NCI-H1436 (cell line): ENCODE measurements at regions not wholly inside any gene's neighbourhood (a gene's known extent, or its start where the extent isn't known, plus 50 kb on each side); places are given as distances from the start of the nearest gene placed in this dataset.

ENCODE experiments used
- DNase-seq: peaks from one replicate; lab custom pipeline; 2025; lab: John Stamatoyannopoulos, UW

- no peak for DNase-seq
These were observed 173.7 kb upstream of the FAT4 start for GRCh38 chr4:125140966-125141495.

GRCh38 chr4:125135652-125136051, 179.1 kb upstream of the FAT4 start:
- no peak for DNase-seq

DNA sequence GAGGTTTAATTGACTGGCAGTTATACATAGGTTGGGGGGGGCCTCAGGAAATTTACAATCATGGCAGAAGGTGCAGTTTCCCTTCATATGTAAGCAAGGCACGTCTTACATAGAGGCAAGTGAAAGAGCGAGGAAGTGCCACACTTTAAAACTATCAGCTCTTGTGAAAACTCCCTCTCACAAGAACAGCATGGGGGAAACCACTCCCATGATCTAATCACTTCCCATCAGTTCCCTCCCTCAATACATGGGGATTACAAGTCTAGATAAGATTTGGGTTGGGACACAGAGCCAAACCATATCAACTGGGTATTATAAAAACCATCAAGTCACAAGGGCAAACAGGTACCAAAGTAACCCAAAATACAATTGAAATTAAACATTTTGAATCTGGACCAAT, 182.0 kb upstream of the FAT4 start:
- no peak for DNase-seq

GRCh38 chr4:125131891-125132680, 182.7 kb upstream of the FAT4 start:
- no peak for DNase-seq

DNA sequence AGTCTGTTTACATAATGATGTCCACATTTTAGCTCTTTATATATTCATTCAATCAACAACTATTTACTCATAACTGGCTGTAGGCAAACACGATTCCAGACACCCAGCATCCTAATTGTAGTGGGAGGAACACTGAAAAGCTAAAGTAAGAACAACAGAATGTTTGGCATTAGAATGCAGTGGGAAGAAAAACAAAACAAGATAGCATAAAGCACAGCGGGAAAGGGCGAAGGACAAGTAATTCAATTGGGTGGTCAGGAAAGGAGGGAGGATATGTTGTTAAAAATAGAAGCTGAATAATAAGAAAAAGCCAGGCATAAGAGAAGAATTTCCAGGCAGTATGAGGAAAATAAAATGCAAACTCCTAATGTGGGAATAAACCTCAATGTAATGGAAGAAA, 189.5 kb upstream of the FAT4 start:
- DNase-seq: no peak

GRCh38 chr4:125123570-125124109, 191.1 kb upstream of the FAT4 start:
- DNase-seq: no peak

DNA sequence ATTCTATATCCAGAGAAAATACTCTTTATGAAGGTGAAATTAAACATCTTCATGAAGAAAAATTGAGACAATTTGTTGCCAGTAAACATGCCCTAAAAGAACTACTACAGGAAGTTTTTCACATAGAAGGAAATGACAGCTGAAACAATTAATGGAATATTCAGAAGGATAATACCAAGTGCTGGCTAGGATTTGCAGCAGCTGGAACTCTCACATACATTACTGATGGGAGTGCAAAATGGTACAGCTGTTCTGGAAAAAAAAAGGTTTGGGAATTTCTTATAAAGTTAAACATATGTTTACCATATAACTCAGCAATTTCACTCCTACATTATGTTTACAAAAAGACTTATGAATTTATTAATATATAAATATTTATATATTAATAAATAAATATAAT, 193.2 kb upstream of the FAT4 start:
- DNase-seq: no peak

- no peak for DNase-seq
These were observed 198.3 kb upstream of the FAT4 start for GRCh38 chr4:125116431-125116830.

DNA sequence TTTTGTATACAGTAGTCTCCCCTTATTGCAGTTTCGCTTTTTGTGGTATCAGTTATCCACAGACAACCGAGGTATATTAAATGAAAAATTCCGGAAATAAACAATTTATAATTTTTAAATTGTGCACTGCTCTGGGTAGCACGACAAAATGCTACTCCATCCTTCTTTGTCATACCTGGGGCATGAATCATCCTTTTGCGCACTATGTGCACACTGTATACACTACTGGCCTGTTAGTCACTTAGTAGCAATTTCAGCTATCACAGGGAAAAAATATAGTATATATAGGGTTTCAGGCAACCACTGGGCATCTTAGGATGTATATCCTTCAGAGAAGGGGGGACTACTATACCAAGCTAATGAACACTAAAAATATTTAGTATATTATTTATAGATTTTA, 198.8 kb upstream of the FAT4 start:
- DNase-seq: no peak

- DNase-seq: no peak
These were observed 199.3 kb upstream of the FAT4 start for GRCh38 chr4:125115476-125115875.

- DNase-seq: no peak
These were observed 202.2 kb upstream of the FAT4 start for GRCh38 chr4:125112536-125112935.

DNA sequence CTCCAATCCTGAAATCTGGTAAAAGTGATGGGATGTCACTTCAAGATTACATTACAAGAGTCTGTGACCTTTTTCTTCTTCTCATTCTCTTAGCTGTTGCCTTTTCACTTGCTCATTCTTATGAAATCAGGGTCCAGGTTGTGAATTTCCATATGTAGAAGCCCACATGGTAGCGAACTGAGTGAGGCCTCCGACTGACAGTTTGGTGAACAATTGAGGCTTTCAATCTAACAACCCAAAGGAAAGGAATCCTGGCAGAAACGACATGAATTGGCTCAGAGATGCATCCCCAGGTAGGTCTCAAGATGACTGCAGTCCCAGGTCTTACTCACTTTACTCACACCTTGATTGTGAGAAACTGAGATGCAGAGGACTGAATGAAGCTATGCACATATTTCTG, 203.4 kb upstream of the FAT4 start:
- DNase-seq: no peak

DNA sequence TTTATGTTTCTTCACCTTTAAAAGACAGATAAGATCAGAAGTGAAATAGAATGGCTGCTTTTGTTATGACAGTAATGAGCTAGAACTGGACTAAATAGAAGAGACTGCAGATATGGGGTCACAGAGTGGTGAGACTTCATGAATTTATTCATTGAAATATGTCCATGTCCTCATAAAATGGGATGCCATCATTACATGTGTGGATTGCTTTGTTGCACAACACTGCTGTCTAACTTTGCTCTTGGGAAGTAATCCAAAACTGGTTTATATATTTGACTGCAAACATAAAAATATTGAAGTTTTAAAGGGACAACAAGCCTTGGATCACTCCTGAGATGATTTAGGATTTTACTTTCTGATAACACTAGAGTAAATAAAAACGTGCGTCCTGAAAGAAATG, 209.2 kb upstream of the FAT4 start:
- DNase-seq: no peak

- DNase-seq: no peak
These were observed 210.1 kb upstream of the FAT4 start for GRCh38 chr4:125104616-125105015.

GRCh38 chr4:125101719-125102118, 213.0 kb upstream of the FAT4 start:
- no peak for DNase-seq

DNA sequence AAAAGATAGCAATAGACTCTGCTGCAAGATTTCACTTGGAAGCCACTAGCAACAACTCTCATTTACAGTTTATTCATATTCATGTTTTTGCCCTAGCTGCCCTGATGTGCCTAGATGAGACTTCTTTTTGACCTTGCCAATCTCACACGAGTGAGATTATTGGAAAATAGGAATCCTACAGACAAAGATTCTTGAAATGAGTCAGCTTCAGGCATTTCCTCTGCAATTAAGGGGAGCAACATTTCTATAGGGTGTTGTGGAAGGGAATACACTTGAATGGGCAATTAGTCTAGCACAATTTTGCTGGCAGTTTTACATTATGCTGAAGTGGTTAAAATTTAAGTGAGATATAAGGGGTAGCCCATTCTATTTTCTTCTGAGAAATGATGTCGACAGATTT, 217.0 kb upstream of the FAT4 start:
- no peak for DNase-seq

DNA sequence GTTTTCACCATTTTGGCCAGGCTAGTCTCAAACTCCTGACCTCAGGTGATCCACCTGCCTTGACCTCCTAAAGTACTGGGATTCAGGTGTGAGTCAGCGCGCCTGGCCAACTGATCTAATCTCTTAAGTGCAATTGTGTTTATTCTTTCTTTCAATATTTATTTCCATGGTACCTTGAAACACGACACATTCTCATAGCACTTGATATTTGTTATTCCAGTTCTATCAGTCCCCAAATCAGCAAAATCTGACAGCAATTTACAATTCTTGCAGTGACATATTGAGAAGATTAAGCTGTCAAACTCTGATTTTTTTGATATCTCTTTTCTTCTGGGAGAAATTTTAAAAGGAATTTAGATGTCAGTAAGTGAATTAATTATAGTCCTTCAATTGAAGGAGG, 218.1 kb upstream of the FAT4 start:
- DNase-seq: no peak

- no peak for DNase-seq
These were observed 223.2 kb upstream of the FAT4 start for GRCh38 chr4:125091541-125091940.

DNA sequence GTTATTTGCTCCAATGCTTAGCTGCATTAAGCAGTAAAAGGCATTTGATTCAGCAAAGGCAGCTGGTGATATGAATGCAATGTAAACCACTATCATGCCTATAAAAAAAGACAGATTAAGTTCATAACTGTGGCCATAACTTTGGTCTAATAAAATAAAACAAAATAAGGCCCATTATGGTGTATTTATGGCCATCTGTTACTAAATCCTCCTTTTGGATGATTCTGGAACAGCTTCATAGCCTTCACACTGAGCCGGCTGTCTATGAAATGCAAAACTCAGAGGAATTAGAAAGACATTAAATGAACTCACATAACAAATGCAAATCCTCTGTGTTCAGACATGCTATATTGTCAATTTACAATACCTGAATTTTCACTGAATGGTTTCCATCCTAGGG, 223.7 kb upstream of the FAT4 start:
- no peak for DNase-seq

DNA sequence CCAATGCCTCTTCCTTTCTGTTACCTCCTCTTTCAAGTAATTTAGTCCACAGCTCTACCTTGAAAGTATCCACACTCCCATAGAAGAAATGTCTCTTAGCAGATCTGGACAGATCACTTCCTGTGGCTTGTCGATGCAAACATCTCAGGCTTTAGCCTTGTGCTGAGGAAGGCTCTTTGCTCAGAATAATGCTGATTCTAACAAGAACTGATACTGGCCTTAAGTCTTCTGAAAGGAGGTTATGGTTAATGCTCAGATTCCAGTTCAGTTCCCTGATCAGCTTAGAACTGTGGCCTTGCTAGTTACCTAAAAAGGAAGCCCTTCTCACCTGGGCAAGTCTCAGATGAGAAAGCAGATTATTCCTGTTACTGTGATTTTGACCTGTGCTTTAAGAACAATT, 230.1 kb upstream of the FAT4 start:
- DNase-seq: no peak

DNA sequence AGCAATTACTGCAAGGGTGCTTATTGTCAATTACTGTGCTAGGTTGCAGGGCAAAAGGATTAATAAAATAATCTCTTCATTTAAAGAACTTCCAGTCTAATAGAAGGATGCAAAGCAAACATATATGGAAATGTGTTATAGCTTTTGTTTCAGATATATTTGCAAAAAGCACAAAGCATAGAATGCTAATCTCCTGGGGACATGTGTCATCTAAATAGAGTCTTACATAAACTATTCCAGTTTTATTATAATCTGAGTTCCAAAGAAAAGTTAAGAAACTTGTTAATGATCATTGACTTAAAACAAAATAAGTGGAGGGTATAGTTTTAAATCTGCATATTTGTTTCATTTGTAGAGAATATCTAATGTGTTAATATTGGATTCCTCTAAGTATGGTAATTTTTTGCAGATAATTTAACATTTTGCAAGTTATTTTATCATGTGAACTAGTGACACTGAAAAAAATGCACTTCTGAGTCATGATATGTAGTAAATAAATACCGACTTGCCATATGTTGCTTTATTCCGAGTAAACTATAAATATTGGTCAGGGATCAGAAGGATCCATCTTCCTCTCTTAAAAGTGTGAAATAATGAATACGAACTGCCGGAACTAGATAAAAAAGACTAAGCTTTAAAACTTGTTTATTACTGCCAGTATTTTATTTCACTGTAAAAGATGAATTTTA, 231.9 kb upstream of the FAT4 start:
- DNase-seq: no peak

DNA sequence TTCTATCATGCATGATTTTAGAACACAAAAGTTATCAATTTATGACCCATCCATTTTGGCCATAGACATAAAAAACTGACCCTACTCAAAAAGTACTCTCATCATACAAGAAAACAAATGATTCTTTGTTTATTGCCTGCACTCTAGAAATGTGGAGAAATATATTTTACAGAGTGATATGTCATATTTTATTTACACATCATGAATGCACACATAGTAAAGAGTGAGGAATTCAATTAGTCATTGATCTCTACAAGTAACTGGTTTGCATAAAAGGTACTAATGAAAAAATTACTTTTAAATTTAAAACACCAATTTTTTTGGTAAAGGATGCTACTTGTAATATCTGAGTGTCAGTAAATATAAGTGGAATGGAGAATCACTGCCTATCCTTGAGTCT, 242.5 kb upstream of the FAT4 start:
- no peak for DNase-seq

GRCh38 chr4:125070861-125071260, 243.9 kb upstream of the FAT4 start:
- DNase-seq: no peak
